SH-SY5Y (cell line): ENCODE measurements at regions not wholly inside any gene's neighbourhood (a gene's known extent, or its start where the extent isn't known, plus 50 kb on each side); places are given as distances from the start of the nearest gene placed in this dataset.

Experiments
- GATA2 ChIP-seq: IDR thresholded peaks from 2 replicates; pipeline ENCODE4 v1.6.1; 2011; ENCODE audit warnings: mild to moderate bottlenecking, low read depth, low read length
- GATA3 ChIP-seq: IDR thresholded peaks from 2 replicates; pipeline ENCODE4 v1.6.1; 2011; ENCODE audit warnings: low read depth, mild to moderate bottlenecking, low read length, moderate library complexity

DNA sequence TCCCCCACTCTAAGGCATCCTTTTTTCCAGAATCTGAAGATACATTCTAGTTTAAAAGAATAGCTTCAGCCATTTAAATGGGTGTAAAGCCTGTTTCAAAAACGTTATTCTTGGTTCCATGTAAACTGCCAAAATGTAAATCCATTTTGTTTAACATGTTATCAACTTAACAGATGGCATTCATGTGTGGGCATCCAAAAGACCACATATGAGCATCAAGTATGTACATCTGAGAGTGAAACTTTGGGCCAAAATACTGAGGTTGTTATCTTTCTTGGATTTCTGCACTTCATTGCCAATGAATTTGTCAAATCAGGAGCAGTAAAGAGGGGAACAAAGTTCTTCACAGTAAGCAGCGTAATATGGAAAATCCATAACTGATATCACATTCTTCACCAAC is 395.4 kb downstream of the ZNF804A start:
- TF ChIP-seq GATA3 (no peak), GATA2 (no peak)

DNA sequence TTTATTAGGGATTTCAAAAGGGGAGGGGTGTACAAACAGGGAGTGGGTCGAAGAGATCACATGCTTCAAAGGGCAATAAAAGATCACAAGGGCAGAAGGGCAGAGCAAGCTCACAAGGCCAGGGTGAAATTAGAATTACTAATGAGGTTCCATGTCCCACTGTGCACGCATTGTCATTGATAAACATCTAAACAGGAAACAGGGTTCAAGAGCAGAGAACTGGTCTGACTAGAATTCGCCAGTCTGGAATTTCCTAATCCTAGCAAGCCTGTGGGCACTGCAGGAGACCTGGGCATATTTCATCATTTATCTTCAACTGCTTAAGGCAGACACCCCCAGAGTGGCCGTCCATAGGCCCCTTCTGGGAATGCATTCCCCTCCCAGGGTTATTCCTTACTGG is 408.2 kb downstream of the ZNF804A start:
- no peak for TF ChIP-seq GATA3
- no peak for TF ChIP-seq GATA2

GRCh38 chr2:185012643-185013042 is 414.3 kb downstream of the ZNF804A start:
- no peak for TF ChIP-seq GATA3
- TF ChIP-seq GATA2 = no peak

- TF ChIP-seq GATA2 (no peak), GATA3 (no peak)
Measured at GRCh38 chr2:185014076-185014475, 415.7 kb downstream of the ZNF804A start.

GRCh38 chr2:185035906-185036305 is 437.6 kb downstream of the ZNF804A start:
- TF ChIP-seq GATA3 (no peak), GATA2 (no peak)

DNA sequence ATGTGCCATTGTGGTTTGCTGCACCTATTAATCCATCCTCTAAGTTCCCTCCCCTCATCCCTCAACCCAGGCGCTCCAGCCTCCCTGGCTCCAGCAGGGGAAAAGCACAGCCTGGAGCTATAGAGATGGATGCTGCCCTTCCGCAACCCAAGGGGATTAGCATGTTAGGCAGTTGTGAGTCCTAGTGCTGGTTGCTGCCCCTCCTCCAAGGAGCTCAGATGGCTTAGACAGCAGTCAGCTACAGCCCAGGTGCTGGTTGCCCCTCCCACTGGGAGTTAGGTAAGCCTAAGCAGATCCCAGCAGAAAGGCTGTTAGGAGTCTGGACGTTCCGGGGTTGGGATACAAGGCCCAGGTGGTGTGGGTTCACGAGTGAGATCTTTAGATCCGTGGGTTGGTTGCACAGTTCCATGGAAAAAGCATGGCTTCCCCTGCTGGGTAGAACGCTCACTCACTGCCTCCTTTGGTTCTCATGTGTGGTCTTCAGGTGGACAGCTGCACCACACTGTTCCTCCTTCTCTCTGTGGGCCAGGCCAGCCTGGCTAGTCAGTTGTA is 446.1 kb downstream of the ZNF804A start:
- TF ChIP-seq GATA2 (no peak), GATA3 (no peak)

GRCh38 chr2:185050804-185051203 is 452.5 kb downstream of the ZNF804A start:
- TF ChIP-seq GATA3 (no peak), GATA2 (no peak)

DNA sequence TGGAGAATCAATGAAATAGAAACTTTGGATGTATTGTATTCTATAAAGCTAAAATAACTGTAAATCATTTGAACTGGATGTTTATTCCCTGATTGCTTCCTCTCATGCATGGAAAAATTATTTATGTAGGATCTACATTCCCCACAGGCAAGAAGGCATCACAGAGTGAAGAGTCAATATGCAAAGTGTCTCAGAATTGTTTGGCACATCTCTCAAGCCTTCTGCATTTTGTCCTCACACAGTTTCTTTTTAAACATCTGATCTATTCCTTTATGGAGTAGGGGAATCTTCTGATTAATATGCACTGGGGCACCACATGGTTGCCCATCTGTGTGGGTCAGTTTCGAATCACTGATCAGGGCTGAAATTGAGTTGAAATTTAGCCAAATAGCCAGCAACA is 465.4 kb downstream of the ZNF804A start:
- TF ChIP-seq GATA3 = no peak
- no peak for TF ChIP-seq GATA2

DNA sequence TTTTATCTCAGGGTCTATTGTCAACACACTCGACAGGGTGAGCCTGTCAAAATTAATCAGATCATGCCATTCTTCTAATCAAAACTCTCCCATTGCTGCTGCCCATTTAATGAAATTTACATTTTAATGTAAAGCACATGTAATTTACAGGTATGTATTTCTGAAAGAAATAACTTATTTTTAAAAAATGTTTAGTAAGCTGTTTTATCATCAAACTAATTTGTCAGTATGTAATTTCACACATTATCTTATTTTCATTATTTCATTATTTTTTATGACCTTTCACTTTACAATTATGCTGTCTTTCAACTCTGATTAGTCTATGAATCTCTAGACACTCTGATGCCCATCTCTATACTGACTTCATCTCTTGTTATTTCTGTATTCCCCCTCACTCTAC is 467.8 kb downstream of the ZNF804A start:
- TF ChIP-seq GATA3 = no peak
- no peak for TF ChIP-seq GATA2

DNA sequence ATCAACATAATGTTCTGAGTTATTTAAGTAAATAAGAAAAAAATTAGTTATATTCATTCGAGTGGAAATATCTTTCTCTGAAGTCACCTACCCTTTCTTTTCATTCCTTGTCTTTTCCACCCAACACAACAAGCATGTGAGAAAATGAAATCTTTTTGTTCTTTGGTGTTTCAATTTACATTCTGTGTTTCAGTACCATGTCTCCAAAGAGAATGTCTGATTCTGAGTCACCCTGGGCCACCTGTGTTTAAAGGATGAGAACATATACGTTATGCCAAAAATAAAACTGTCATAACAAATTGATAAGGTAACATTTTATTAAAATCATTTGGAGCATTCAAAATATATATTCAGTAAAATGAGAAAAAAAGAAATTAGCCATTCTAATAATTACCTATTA is 470.8 kb downstream of the ZNF804A start:
- no peak for TF ChIP-seq GATA2
- no peak for TF ChIP-seq GATA3

DNA sequence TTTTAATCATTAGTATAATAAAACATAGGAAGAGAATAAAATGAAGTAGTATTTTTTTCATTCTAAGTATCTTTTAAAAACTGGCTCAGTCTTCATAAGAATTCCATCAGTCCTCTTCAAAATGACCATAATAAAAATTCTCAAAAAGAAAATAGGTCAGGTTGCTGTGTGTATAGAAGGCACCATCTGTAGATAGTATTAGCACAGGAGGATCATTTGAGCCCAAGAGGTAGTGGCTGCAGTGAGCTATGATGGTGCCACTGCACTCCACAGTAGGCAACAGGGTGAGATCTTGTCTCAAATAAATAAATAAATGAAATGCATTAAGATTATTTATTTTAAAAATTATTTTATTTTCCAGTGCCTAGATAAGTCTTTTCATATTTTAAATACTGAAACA is 475.8 kb downstream of the ZNF804A start:
- TF ChIP-seq GATA2 (no peak), GATA3 (no peak)

DNA sequence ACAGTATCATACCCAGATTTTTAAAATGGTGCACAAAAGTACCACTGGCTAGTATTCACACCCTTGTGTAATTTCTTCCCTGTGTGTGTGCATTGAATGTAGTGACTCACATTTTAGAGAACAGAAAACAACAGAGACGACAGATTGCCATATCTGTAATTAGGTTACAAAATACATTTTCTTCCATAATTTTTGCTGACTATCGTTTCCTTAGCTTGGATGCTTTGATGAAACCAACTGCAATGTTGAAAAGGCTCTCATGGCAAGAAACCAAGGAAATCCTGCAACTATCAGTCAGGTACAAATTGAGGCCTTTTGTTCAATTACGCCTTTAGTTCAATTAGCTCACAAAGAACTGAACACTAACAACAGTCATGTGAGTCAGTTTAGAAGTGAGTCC is 484.4 kb downstream of the ZNF804A start:
- no peak for TF ChIP-seq GATA2
- no peak for TF ChIP-seq GATA3

DNA sequence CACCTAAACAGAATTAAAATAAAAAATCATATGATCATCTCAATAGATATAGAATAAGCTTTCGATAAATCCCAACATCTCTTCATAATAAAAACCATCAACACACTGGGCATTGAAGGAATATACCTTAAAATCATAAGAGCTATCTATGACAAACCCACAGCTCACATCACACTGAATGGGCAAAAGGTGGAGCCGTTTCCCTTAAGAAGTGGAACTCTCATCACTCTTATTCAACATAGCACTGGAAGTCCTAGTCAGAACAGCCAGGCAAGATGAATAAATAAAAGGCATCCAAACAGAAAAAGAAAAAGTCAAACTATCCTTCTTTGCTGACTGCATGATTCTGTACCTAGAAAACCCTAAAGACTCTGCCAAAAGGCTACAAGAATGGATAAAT is 510.3 kb downstream of the ZNF804A start:
- TF ChIP-seq GATA2 = no peak
- TF ChIP-seq GATA3 = no peak

GRCh38 chr2:185127412-185127811 is 529.1 kb downstream of the ZNF804A start:
- TF ChIP-seq GATA3 = no peak
- no peak for TF ChIP-seq GATA2

- no peak for TF ChIP-seq GATA2
- no peak for TF ChIP-seq GATA3
Measured at GRCh38 chr2:185128346-185128745, 530.0 kb downstream of the ZNF804A start.

DNA sequence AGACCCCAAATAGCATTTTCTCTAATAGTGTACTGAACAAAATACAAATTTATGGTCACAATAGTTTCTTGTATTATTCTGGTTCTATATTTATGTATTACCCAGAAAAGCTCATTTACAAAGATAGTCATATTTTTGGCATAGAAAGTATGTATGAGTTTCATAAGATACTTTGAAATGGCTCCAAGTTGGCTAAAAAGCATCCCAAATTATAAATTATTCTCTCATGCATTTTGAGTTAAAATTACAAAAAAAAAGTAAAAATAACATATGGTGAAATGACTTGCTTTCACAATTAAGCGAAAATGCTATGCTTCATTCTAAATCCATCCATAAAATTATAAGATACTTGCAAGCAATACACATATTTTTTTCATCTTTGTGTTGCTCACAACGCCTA is 530.7 kb downstream of the ZNF804A start:
- TF ChIP-seq GATA3 (no peak), GATA2 (no peak)
